Liver (tissue), 8 donors: ENCODE measurements at regions not wholly inside any gene's neighbourhood (a gene's known extent, or its start where the extent isn't known, plus 50 kb on each side); places are given as distances from the start of the nearest gene placed in this dataset.
"Not testable (repeated sequence)": the region's sequence is repeated elsewhere in the genome, so short reads cannot be mapped to it uniquely, and the experiment has no call there.

Source experiments
- DNase-seq: peaks from one replicate; pipeline ENCODE4 v3.0.0-alpha.2; 2017; ENCODE audit warnings: low spot score
- H3K27ac ChIP-seq, 2 donors: one replicate each; pipeline ENCODE4 v1.7.0; 2013; ENCODE audit warnings: inconsistent platforms in 2 of 2, low read length in 2 of 2, control low read depth in 1 of 2, low read depth in 1 of 2, mild to moderate bottlenecking in 1 of 2
- H3K27me3 ChIP-seq, 4 donors: one replicate each; pipeline versions ENCODE4 v1.6.1 to v1.7.0; 2013; ENCODE audit warnings: low read length in 3 of 4, inconsistent platforms in 1 of 4, mild to moderate bottlenecking in 1 of 4, moderate library complexity in 1 of 4; ENCODE audit not compliant: control insufficient read depth in 4 of 4, insufficient read depth in 4 of 4
- H3K36me3 ChIP-seq, 4 donors: one replicate each; pipeline versions ENCODE4 v1.6.1 to v1.7.0; 2013; ENCODE audit warnings: low read length in 3 of 4, mild to moderate bottlenecking in 3 of 4, low read depth in 1 of 4, moderate library complexity in 1 of 4; ENCODE audit not compliant: control insufficient read depth in 4 of 4, insufficient read depth in 3 of 4
- H3K4me1 ChIP-seq, 4 donors: one replicate each; pipeline versions ENCODE4 v1.6.1 to v1.7.0; 2013; ENCODE audit warnings: low read length in 3 of 4, mild to moderate bottlenecking in 3 of 4, moderate library complexity in 1 of 4; ENCODE audit not compliant: control insufficient read depth in 4 of 4, insufficient read depth in 4 of 4
- H3K4me3 ChIP-seq, 3 donors: one replicate each; pipeline versions ENCODE4 v1.6.1 to v1.7.0; 2013; ENCODE audit warnings: low read length in 3 of 3, control low read depth in 1 of 3, low read depth in 1 of 3, mild to moderate bottlenecking in 1 of 3
- H3K9ac ChIP-seq, 2 donors: one replicate each; pipeline ENCODE4 v1.7.0; 2013; ENCODE audit warnings: low read length in 2 of 2, mild to moderate bottlenecking in 2 of 2, moderate library complexity in 2 of 2, control low read depth in 1 of 2, low read depth in 1 of 2
- H3K9me3 ChIP-seq, 4 donors: one replicate each; pipeline versions ENCODE4 v1.6.1 to v1.7.0; 2013; ENCODE audit warnings: low read length in 3 of 4; ENCODE audit not compliant: control insufficient read depth in 4 of 4
- EGR1 ChIP-seq, 2 donors: IDR thresholded peaks; 2 replicates each; pipeline ENCODE4 v1.6.1; 2016 to 2018; ENCODE audit warnings: antibody characterized with exemption in 2 of 2, low read depth in 2 of 2
- FOXA1 ChIP-seq: IDR thresholded peaks from 2 replicates; pipeline ENCODE4 v1.6.1; 2016; ENCODE audit warnings: antibody characterized with exemption
- FOXA2 ChIP-seq: IDR thresholded peaks from 2 replicates; pipeline ENCODE4 v1.6.1; 2016; ENCODE audit warnings: antibody characterized with exemption
- GABPA ChIP-seq, 2 donors: IDR thresholded peaks in 1 of 2; conservative IDR thresholded peaks in 1 of 2; 2 replicates each; pipeline ENCODE4 v1.6.1; 2016; ENCODE audit warnings: antibody characterized with exemption in 2 of 2, mild to moderate bottlenecking in 1 of 2, moderate library complexity in 1 of 2
- HNF4A ChIP-seq, 2 donors: conservative IDR thresholded peaks; 2 replicates each; pipeline ENCODE4 v1.6.1; 2016; ENCODE audit warnings: antibody characterized with exemption in 2 of 2, mild to moderate bottlenecking in 2 of 2
- HNF4G ChIP-seq: IDR thresholded peaks from 2 replicates; pipeline ENCODE4 v1.6.1; 2016; ENCODE audit warnings: antibody characterized with exemption
- JUND ChIP-seq, 2 donors: IDR thresholded peaks; 2 replicates each; pipeline ENCODE4 v1.6.1; 2016; ENCODE audit warnings: antibody characterized with exemption in 2 of 2
- NR2F2 ChIP-seq: IDR thresholded peaks from 2 replicates; pipeline ENCODE4 v1.6.1; 2016; ENCODE audit warnings: antibody characterized with exemption
- RAD21 ChIP-seq, 2 donors: IDR thresholded peaks; 2 replicates each; pipeline ENCODE4 v1.6.1; 2016; ENCODE audit warnings: antibody characterized with exemption in 2 of 2, mild to moderate bottlenecking in 2 of 2
- RXRA ChIP-seq, 2 donors: IDR thresholded peaks; 2 replicates each; pipeline ENCODE4 v1.6.1; 2017 to 2018; ENCODE audit warnings: antibody characterized with exemption in 2 of 2, mild to moderate bottlenecking in 1 of 2
- SP1 ChIP-seq: IDR thresholded peaks from 2 replicates; pipeline ENCODE4 v1.6.1; 2018; ENCODE audit warnings: antibody characterized with exemption, mild to moderate bottlenecking
- TAF1 ChIP-seq: conservative IDR thresholded peaks from 2 replicates; pipeline ENCODE4 v1.6.1; 2016; ENCODE audit warnings: antibody characterized with exemption, mild to moderate bottlenecking
- WGBS: extraction: QIAGEN DNeasy Blood & Tissue Kit; methylation state at CpG from one replicate; pipeline ENCODE4 v1.1.7; 2013; 5-methylcytosine and 5-hydroxymethylcytosine counted together
- TF ChIP-seq, protein P1 (sequence below): IDR thresholded peaks from 2 replicates; pipeline ENCODE4 v1.6.1; 2016; ENCODE audit warnings: antibody characterized with exemption
- TF ChIP-seq, protein P2 (sequence below): IDR thresholded peaks from 2 replicates; pipeline ENCODE4 v1.6.1; 2016; ENCODE audit warnings: antibody characterized with exemption
- TF ChIP-seq, protein P3 (sequence below): fragments of 150-350 bp; IDR thresholded peaks from 2 replicates; pipeline ENCODE4 v1.5.1; 2017; ENCODE audit warnings: improper control_type of control experiment, low read depth, low read length; ENCODE audit not compliant: missing input control
- TF ChIP-seq, protein P4 (sequence below): IDR thresholded peaks from 2 replicates; pipeline ENCODE4 v1.6.1; 2016; ENCODE audit warnings: antibody characterized with exemption, mild to moderate bottlenecking
- donor health status: healthy.
- donor health status: healthy.
- donor health status: healthy.
- donor health status: healthy.
- donor health status: healthy.

DNA sequence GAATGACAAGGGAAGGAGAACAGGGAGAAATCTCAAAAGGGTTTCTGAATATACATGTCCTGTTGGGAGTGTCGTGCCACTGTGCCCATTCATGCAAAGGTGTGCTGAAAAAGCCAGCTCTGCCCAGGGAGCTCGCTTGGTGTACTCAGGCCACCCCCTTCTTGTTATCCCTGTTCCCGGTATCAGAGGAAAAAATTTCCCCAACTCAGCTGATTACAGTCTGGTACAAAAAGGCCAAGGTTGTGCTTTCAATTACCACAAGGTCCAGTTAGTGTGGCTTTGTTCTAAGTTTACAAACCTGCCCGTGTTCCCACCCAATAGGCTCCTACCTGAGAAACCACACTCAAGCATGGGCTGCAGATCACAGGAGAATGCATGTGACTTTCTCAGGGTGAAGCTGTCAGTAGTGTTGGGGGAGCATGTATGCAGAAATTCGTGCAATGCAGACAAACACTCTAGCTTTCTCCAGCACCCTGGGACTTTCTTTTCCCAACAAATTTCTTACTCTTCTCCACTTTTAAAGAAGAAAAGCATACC lies 648.5 kb downstream of the NR2F2 start:
- H3K27ac ChIP-seq = no peak overlapping the region
- WGBS = 55% methylated on average over 5 of the region's 5 CpGs
- no peaks in the 10 kb centered on the region for H3K9me3 ChIP-seq
- H3K4me1 ChIP-seq = no peaks in the 10 kb centered on the region
- no peak overlapping the region for H3K9ac ChIP-seq
- H3K4me3 ChIP-seq = no peak overlapping the region
- H3K27me3 ChIP-seq = no peaks in the 10 kb centered on the region
- H3K36me3 ChIP-seq = no peaks in the 10 kb centered on the region
- DNase-seq = no peak
- TF ChIP-seq HNF4A (conservative IDR thresholded peaks at IDR 0.05) = no peak

DNA sequence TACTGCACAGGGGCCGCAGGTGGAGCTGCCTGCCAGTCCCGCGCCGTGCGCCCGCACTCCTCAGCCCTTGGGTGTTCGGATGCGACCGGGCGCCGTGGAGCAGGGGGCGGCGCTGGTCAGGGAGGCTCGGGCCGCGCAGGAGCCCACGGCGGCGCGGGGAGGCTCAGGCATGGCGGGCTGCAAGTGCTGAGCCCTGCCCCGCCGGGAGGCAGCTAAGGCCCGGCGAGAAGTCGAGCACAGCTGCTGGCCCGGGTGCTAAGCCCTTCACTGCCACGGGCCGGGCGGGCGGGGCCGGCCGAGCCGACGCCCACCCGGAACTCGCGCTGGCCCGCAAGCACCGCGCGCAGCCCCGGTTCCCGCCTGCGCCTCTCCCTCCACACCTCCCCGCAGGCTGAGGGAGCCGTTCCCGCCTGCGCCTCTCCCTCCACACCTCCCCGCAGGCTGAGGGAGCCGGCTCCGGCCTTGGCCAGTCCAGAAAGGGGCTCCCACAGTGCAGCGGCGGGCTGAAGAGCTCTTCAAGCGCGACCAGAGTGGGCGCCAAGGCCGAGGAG lies 653.7 kb downstream of the NR2F2 start:
- not testable (repeated sequence) for H3K9ac ChIP-seq, H3K27ac ChIP-seq, DNase-seq, H3K4me1 ChIP-seq, H3K4me3 ChIP-seq, H3K27me3 ChIP-seq, H3K36me3 ChIP-seq
- peaks cover 0 to 10% (median 3%) of the 10 kb centered on the region in 4 donors for H3K9me3 ChIP-seq
- WGBS = 93% methylated on average over 58 of the region's 58 CpGs

DNA sequence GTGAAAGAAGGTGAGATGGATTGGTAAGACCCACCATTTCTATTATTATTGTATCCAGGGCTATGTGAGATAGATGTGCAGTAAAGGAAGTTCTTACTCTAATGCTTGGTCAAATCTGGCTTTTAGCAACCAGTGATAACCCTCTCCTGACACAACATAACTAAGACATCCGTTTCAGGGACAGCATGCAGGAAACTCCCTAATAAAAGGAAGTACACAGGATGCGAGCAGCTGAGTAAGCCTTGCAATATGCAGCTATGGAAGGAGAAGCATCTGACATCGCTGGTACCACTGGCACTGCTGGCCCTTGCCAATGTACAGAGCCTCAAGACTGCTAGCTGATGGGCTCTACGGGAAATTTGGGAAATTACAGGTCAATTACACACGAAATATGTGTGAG lies 662.3 kb downstream of the NR2F2 start:
- WGBS = 53% methylated on average over 5 of the region's 5 CpGs
- Histone ChIP-seq H3K27me3 (no peaks in the 10 kb centered on the region), H3K4me1 (no peaks in the 10 kb centered on the region), H3K36me3 (no peaks in the 10 kb centered on the region), H3K4me3 (no peak overlapping the region), H3K9me3 (peaks cover 0 to 13% (median 1%) of the 10 kb centered on the region in 4 donors), H3K9ac (no peak overlapping the region), H3K27ac (no peak overlapping the region)
- TF ChIP-seq HNF4G (no peak), NR2F2 (peak; percentile 59), FOXA2 (no peak)
- TF ChIP-seq, protein P1, sequence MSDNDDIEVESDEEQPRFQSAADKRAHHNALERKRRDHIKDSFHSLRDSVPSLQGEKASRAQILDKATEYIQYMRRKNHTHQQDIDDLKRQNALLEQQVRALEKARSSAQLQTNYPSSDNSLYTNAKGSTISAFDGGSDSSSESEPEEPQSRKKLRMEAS = peak; percentile 12
- DNase-seq = no peak

DNA sequence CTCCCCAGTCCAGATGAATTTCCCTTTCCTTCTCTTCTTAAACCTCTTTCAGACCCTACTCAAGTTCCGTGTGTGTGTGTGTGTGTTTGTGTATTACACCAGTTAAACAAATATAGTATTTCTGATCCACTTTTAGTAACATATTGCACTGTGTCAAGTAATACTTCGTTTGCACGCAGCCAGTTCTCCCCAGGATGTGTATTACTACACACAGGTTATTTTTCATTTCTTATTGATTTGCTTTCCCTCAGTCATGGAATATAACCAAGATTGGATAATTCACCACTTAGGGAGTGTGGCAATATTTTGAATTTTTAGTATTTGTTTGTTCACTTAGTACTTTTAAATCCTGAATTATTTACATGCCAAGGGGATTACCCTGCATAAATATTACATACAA lies 667.0 kb downstream of the NR2F2 start:
- Histone ChIP-seq H3K27ac (no peak overlapping the region), H3K27me3 (no peaks in the 10 kb centered on the region), H3K9me3 (peaks cover 0 to 3% (median 0%) of the 10 kb centered on the region in 4 donors), H3K36me3 (no peaks in the 10 kb centered on the region), H3K4me1 (no peaks in the 10 kb centered on the region), H3K9ac (no peak overlapping the region), H3K4me3 (no peak overlapping the region)
- no peak for DNase-seq
- 57% methylated on average over 3 of the region's 3 CpGs for WGBS
- TF ChIP-seq RAD21 (IDR thresholded peaks at IDR 0.05) (no peak), EGR1 (IDR thresholded peaks at IDR 0.05; ENCODE audit: low read depth in 2 of 2) (no peak), FOXA1 (no peak), NR2F2 (no peak), HNF4G (no peak), RXRA (IDR thresholded peaks at IDR 0.05) (no peak), JUND (IDR thresholded peaks at IDR 0.05) (no peak), GABPA (IDR thresholded peaks at IDR 0.05 in 1 of 2, conservative IDR thresholded peaks at IDR 0.05 in 1 of 2) (no peak), HNF4A (conservative IDR thresholded peaks at IDR 0.05) (no peak), SP1 (no peak), TAF1 (no peak)
- TF ChIP-seq, protein P2, sequence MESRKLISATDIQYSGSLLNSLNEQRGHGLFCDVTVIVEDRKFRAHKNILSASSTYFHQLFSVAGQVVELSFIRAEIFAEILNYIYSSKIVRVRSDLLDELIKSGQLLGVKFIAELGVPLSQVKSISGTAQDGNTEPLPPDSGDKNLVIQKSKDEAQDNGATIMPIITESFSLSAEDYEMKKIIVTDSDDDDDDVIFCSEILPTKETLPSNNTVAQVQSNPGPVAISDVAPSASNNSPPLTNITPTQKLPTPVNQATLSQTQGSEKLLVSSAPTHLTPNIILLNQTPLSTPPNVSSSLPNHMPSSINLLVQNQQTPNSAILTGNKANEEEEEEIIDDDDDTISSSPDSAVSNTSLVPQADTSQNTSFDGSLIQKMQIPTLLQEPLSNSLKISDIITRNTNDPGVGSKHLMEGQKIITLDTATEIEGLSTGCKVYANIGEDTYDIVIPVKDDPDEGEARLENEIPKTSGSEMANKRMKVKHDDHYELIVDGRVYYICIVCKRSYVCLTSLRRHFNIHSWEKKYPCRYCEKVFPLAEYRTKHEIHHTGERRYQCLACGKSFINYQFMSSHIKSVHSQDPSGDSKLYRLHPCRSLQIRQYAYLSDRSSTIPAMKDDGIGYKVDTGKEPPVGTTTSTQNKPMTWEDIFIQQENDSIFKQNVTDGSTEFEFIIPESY = no peak
- TF ChIP-seq, protein P3, sequence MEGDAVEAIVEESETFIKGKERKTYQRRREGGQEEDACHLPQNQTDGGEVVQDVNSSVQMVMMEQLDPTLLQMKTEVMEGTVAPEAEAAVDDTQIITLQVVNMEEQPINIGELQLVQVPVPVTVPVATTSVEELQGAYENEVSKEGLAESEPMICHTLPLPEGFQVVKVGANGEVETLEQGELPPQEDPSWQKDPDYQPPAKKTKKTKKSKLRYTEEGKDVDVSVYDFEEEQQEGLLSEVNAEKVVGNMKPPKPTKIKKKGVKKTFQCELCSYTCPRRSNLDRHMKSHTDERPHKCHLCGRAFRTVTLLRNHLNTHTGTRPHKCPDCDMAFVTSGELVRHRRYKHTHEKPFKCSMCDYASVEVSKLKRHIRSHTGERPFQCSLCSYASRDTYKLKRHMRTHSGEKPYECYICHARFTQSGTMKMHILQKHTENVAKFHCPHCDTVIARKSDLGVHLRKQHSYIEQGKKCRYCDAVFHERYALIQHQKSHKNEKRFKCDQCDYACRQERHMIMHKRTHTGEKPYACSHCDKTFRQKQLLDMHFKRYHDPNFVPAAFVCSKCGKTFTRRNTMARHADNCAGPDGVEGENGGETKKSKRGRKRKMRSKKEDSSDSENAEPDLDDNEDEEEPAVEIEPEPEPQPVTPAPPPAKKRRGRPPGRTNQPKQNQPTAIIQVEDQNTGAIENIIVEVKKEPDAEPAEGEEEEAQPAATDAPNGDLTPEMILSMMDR = no peak
- TF ChIP-seq, protein P1 = no peak
- TF ChIP-seq, protein P4, sequence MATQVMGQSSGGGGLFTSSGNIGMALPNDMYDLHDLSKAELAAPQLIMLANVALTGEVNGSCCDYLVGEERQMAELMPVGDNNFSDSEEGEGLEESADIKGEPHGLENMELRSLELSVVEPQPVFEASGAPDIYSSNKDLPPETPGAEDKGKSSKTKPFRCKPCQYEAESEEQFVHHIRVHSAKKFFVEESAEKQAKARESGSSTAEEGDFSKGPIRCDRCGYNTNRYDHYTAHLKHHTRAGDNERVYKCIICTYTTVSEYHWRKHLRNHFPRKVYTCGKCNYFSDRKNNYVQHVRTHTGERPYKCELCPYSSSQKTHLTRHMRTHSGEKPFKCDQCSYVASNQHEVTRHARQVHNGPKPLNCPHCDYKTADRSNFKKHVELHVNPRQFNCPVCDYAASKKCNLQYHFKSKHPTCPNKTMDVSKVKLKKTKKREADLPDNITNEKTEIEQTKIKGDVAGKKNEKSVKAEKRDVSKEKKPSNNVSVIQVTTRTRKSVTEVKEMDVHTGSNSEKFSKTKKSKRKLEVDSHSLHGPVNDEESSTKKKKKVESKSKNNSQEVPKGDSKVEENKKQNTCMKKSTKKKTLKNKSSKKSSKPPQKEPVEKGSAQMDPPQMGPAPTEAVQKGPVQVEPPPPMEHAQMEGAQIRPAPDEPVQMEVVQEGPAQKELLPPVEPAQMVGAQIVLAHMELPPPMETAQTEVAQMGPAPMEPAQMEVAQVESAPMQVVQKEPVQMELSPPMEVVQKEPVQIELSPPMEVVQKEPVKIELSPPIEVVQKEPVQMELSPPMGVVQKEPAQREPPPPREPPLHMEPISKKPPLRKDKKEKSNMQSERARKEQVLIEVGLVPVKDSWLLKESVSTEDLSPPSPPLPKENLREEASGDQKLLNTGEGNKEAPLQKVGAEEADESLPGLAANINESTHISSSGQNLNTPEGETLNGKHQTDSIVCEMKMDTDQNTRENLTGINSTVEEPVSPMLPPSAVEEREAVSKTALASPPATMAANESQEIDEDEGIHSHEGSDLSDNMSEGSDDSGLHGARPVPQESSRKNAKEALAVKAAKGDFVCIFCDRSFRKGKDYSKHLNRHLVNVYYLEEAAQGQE = no peak
